Right atrium auricular region (tissue), 2 donors: ENCODE measurements at regions not wholly inside any gene's neighbourhood (a gene's known extent, or its start where the extent isn't known, plus 50 kb on each side); places are given as distances from the start of the nearest gene placed in this dataset.

Experiments
- DNase-seq: peaks from one replicate; pipeline ENCODE4 v3.0.0-alpha.2; 2019; ENCODE audit warnings: low spot score
- H3K27ac ChIP-seq, 2 donors: fragments of 200-600 bp; sonication (generic); 1 replicate in 1 of 2; 2 replicates in 1 of 2; pipeline ENCODE4 v1.5.1; 2016 to 2019
- H3K27me3 ChIP-seq, 2 donors: fragments of 200-600 bp; sonication (generic); one replicate each; pipeline versions ENCODE4 v1.5.1 to v1.6.0; 2017 to 2019
- H3K36me3 ChIP-seq: fragments of 200-600 bp; sonication (generic); one replicate; pipeline ENCODE4 v1.5.1; 2016
- H3K4me1 ChIP-seq, 2 donors: fragments of 200-600 bp; sonication (generic); one replicate each; pipeline versions ENCODE4 v1.5.1 to v1.6.0; 2017 to 2019
- H3K4me3 ChIP-seq, 2 donors: fragments of 200-600 bp; sonication (generic); 1 replicate in 1 of 2; 2 replicates in 1 of 2; pipeline ENCODE4 v1.5.1; 2017 to 2019; ENCODE audit warnings: mild to moderate bottlenecking in 1 of 2, moderate library complexity in 1 of 2
- H3K9me3 ChIP-seq, 2 donors: fragments of 200-600 bp; sonication (generic); one replicate each; pipeline ENCODE4 v1.5.1; 2019
- TF ChIP-seq, protein P1 (sequence below), 2 donors: fragments of 200-600 bp; sonication (generic); IDR thresholded peaks; one replicate each; pipeline ENCODE4 v1.5.1; 2019; ENCODE audit warnings: antibody characterized with exemption in 2 of 2

DNA sequence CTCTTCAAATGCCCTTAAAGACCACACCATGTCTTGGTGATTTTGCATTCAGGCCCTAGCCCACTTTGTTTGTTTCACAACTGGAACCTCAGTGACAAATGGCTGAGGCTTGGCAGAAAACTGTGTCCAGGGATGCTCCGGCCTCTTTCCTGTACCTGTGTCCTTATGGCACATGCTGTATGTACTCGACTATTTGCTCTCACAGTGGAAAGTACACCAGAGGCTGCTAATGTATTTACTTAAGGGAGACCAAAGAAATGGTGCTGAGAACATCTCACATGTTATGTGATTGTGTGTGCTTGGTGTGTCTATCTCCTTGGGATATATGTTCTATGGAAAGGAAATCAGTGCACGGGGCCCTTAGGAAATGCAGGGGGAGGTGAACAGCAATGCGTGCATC lies 263.3 kb downstream of the GADD45G start:
- Histone ChIP-seq H3K27me3 (no peaks in the 10 kb centered on the region), H3K4me1 (peaks cover 0 to 21% of the 10 kb centered on the region in 2 donors), H3K27ac (no peak overlapping the region), H3K9me3 (no peaks in the 10 kb centered on the region), H3K4me3 (no peak overlapping the region), H3K36me3 (no peaks in the 10 kb centered on the region)
- TF ChIP-seq, protein P1, sequence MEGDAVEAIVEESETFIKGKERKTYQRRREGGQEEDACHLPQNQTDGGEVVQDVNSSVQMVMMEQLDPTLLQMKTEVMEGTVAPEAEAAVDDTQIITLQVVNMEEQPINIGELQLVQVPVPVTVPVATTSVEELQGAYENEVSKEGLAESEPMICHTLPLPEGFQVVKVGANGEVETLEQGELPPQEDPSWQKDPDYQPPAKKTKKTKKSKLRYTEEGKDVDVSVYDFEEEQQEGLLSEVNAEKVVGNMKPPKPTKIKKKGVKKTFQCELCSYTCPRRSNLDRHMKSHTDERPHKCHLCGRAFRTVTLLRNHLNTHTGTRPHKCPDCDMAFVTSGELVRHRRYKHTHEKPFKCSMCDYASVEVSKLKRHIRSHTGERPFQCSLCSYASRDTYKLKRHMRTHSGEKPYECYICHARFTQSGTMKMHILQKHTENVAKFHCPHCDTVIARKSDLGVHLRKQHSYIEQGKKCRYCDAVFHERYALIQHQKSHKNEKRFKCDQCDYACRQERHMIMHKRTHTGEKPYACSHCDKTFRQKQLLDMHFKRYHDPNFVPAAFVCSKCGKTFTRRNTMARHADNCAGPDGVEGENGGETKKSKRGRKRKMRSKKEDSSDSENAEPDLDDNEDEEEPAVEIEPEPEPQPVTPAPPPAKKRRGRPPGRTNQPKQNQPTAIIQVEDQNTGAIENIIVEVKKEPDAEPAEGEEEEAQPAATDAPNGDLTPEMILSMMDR (IDR thresholded peaks at IDR 0.05), result no peak
- no peak for DNase-seq

DNA sequence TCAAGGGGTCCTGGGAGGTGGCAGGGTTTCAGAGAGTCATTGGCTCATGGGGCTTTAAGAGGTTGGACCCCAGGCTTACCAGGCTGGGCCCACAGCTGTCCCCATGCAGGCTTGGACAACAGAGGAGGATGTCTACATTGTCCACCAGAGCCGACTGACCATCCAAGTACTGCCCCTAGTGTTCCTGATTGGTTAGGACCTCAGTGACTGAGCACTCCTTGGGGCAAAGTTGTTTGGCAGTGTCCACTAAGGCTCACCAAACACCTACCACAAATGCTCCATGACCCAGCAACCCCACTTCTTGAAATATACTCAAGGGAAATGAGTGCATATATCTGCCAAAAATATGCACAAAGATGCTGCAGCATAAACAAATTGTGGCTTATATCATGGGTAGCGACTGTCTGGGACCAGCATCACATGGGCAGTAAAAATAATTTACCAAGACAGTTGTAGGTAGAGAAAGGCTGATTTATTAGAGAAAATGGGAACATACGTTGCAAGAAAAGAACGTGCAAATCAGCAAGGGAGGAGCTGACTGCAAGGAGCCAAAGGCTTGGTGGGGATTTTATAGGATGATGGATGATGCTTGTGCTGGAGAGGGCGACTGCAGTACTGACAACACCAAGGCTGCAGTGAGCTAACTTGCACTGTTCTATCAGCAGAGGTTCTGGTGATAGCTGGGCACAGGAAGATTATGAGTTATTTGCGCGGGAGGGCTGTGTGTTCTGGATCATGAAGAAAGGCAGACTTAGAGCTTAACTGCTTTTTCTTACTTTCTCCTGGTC lies 265.2 kb downstream of the GADD45G start:
- H3K27ac ChIP-seq, result no peak overlapping the region
- H3K36me3 ChIP-seq, result no peaks in the 10 kb centered on the region
- TF ChIP-seq, protein P1 (IDR thresholded peaks at IDR 0.05), result no peak
- no peak for DNase-seq
- H3K4me1 ChIP-seq, result peaks cover 0 to 40% of the 10 kb centered on the region in 2 donors
- H3K4me3 ChIP-seq, result no peak overlapping the region
- H3K27me3 ChIP-seq, result no peaks in the 10 kb centered on the region
- H3K9me3 ChIP-seq, result no peaks in the 10 kb centered on the region

DNA sequence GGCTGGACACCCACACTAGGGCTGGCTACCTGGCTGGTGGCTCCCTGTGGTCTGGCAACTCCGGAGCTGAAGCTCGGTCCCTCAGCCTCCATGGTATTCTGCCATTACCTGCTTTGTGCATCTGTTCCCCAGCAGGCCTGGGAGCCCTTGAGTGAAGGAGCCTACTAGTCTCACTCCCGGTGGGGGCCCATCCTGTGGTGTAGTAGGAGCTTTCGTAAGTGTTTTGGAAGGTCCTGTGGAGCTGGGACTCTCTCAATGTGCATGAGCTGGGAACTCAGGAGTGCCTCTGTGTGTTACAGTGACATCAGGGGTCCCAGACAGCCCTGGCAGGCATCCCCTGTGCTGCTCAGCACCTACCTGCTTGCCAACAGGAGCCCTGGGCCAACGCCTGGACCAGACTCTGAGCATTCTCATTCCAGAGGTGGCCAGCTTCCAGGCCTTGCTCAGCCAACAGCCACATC lies 267.1 kb downstream of the GADD45G start:
- no peaks in the 10 kb centered on the region for H3K36me3 ChIP-seq
- H3K27ac ChIP-seq, result peak overlapping the region; percentile 81 to 97
- no peaks in the 10 kb centered on the region for H3K27me3 ChIP-seq
- peaks cover 0 to 51% of the 10 kb centered on the region in 2 donors for H3K4me1 ChIP-seq
- no peak overlapping the region for H3K4me3 ChIP-seq
- no peaks in the 10 kb centered on the region for H3K9me3 ChIP-seq
- TF ChIP-seq, protein P1 (IDR thresholded peaks at IDR 0.05), result no peak
- no peak for DNase-seq

DNA sequence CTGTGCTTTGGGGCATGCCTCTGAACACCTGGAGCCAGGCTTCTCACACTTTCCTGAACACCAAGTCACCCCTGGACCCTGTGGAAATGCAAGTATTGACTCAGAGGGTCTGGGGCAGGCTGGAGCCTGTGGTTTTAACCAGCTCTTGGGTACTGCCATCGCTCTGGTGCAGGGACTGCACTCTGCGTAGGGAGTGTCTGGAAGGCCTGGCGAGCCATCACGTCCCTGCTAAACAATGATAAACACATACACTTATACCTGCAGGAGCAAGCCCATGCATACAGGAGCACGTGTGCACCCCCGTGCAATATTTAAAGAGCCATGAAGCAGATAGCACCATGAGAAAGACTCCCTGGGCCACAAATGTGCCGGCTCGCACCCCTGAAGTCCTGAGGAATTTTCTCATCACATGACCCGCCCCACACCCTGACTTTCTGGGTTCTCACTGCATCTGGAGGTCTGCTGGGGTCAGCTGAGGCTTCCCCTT lies 267.7 kb downstream of the GADD45G start:
- no peaks in the 10 kb centered on the region for H3K36me3 ChIP-seq
- TF ChIP-seq, protein P1 (IDR thresholded peaks at IDR 0.05), result no peak
- peaks cover 0 to 57% of the 10 kb centered on the region in 2 donors for H3K4me1 ChIP-seq
- no peaks in the 10 kb centered on the region for H3K27me3 ChIP-seq
- peak overlapping the region; percentile 81 to 97 for H3K27ac ChIP-seq
- no peak overlapping the region for H3K4me3 ChIP-seq
- no peaks in the 10 kb centered on the region for H3K9me3 ChIP-seq
- no peak for DNase-seq

DNA sequence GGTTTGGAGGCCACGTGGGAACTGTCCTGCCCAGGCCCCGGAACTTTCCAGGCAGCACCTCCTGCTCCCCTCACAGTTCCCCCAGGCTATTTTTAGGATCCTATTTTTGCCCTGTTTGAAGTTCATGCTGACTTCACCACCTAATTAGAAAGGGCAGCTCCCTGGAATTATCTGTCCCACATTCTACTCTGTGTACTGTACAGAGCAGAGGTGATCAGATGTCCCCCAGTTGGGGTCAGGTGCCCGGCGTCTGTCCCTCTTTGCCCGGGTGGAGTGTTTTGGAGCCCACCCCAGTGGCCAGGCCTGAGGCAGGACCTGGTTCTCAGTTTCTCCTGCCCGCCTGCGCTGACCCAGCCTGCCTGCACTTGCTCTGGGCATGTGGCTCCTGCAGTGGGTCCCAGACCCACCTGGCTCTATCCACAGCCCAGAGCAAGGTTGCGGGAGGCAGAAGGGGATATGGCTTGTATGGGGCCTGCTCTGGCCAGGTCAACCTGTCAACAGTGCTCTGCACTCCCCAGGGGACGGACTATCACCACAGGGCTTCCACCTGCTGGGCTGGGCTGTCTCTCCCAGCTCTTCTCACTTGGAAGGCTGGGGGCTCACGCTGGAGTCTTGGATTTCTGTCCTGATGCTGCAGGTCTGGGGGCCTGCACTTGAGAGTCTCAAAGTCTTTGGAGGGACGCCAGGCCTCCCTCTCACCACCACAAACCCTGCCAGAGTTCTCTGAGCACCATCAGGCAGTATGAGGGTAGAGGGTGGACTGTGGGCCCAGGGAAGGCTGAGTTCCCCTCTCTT lies 268.3 kb downstream of the GADD45G start:
- Histone ChIP-seq H3K27ac (peak overlapping the region; percentile 81 to 97), H3K4me3 (no peak overlapping the region), H3K36me3 (no peaks in the 10 kb centered on the region), H3K4me1 (peaks cover 0 to 63% of the 10 kb centered on the region in 2 donors), H3K27me3 (no peaks in the 10 kb centered on the region), H3K9me3 (no peaks in the 10 kb centered on the region)
- TF ChIP-seq, protein P1 (IDR thresholded peaks at IDR 0.05), result no peak
- peak; percentile 57 for DNase-seq
